Midbrain (tissue), 1 donor: ENCODE measurements at regions not wholly inside any gene's neighbourhood (a gene's known extent, or its start where the extent isn't known, plus 50 kb on each side); places are given as distances from the start of the nearest gene placed in this dataset.
"Not testable (repeated sequence)": the region's sequence is repeated elsewhere in the genome, so short reads cannot be mapped to it uniquely, and the experiment has no call there.

Source experiments
- DNase-seq: peaks from one replicate; lab custom pipeline; 2025; lab: John Stamatoyannopoulos, UW

GRCh38 chr2:111533557-111534247 is 350.3 kb downstream of the ANAPC1 start:
- DNase-seq: not testable (repeated sequence)

GRCh38 chr2:111534910-111535352 is 349.1 kb downstream of the ANAPC1 start:
- DNase-seq: no peak

- DNase-seq: no peak
Measured at GRCh38 chr2:111535404-111535803, 348.6 kb downstream of the ANAPC1 start.

- DNase-seq: no peak
Measured at GRCh38 chr2:111537078-111537655, 346.8 kb downstream of the ANAPC1 start.

GRCh38 chr2:111539991-111540390 is 344.0 kb downstream of the ANAPC1 start:
- not testable (repeated sequence) for DNase-seq

- not testable (repeated sequence) for DNase-seq
Measured at GRCh38 chr2:111542120-111542774, 341.7 kb downstream of the ANAPC1 start.

- DNase-seq: not testable (repeated sequence)
Measured at GRCh38 chr2:111544006-111544405, 340.0 kb downstream of the ANAPC1 start.

GRCh38 chr2:111545723-111546431 is 338.1 kb downstream of the ANAPC1 start:
- DNase-seq: not testable (repeated sequence)

- not testable (repeated sequence) for DNase-seq
Measured at GRCh38 chr2:111546578-111546977, 337.4 kb downstream of the ANAPC1 start.

GRCh38 chr2:111549174-111549573 is 334.8 kb downstream of the ANAPC1 start:
- not testable (repeated sequence) for DNase-seq

- DNase-seq: not testable (repeated sequence)
Measured at GRCh38 chr2:111551428-111551827, 332.6 kb downstream of the ANAPC1 start.

GRCh38 chr2:111552625-111553024 is 331.4 kb downstream of the ANAPC1 start:
- DNase-seq: not testable (repeated sequence)

GRCh38 chr2:111559301-111559700 is 324.7 kb downstream of the ANAPC1 start:
- not testable (repeated sequence) for DNase-seq

GRCh38 chr2:111559814-111560213 is 324.2 kb downstream of the ANAPC1 start:
- not testable (repeated sequence) for DNase-seq

GRCh38 chr2:111566068-111566467 is 317.9 kb downstream of the ANAPC1 start:
- peak; percentile 66 for DNase-seq

GRCh38 chr2:111567233-111567632 is 316.8 kb downstream of the ANAPC1 start:
- DNase-seq: not testable (repeated sequence)

- DNase-seq: not testable (repeated sequence)
Measured at GRCh38 chr2:111569356-111570199, 314.4 kb downstream of the ANAPC1 start.

GRCh38 chr2:111570300-111571114 is 313.5 kb downstream of the ANAPC1 start:
- not testable (repeated sequence) for DNase-seq

- DNase-seq: not testable (repeated sequence)
Measured at GRCh38 chr2:111574803-111575202, 309.2 kb downstream of the ANAPC1 start.

GRCh38 chr2:111577154-111577885 is 306.7 kb downstream of the ANAPC1 start:
- not testable (repeated sequence) for DNase-seq
